HEK293 (cell line): ENCODE measurements at regions not wholly inside any gene's neighbourhood (a gene's known extent, or its start where the extent isn't known, plus 50 kb on each side); places are given as distances from the start of the nearest gene placed in this dataset.

Experiments used
- CTCF ChIA-PET: fragments of 350-600 bp; formaldehyde crosslinking; extraction: SDS; loops from one replicate; lab custom pipeline; 2021; ENCODE audit warnings: antibody characterized with exemption; lab: Yijun Ruan, JAX
- POLR2A ChIA-PET: fragments of 300-600 bp; formaldehyde crosslinking; extraction: SDS; loops from one replicate; lab custom pipeline; 2020; ENCODE audit warnings: antibody characterized with exemption, inconsistent platforms; lab: Yijun Ruan, JAX
- H3K27ac ChIP-seq: fragments of 200-500 bp; sonication (Bioruptor generic); 2 replicates; pipeline ENCODE4 v1.5.1; 2014; ENCODE audit warnings: low read depth, low read length, control low read depth, inconsistent platforms; ENCODE audit errors: extremely low read depth
- H3K36me3 ChIP-seq, 2 experiments: fragments of 200-500 bp in 1 of 2; sonication (Bioruptor generic) in 1 of 2; 1 replicate in 1 of 2; 2 replicates in 1 of 2; pipeline ENCODE4 v1.5.1; 2014 to 2017; ENCODE audit warnings: inconsistent platforms in 2 of 2, low read length in 2 of 2; ENCODE audit not compliant: control insufficient read depth in 2 of 2, insufficient read depth in 1 of 2
- H3K4me1 ChIP-seq: fragments of 200-500 bp; sonication (Bioruptor generic); 2 replicates; pipeline ENCODE4 v1.5.1; 2014; ENCODE audit warnings: mild to moderate bottlenecking, low read length, inconsistent platforms; ENCODE audit not compliant: control insufficient read depth, insufficient read depth
- H3K4me3 ChIP-seq: 2 replicates; pipeline ENCODE4 v1.5.1; 2011; ENCODE audit warnings: low read depth, mild to moderate bottlenecking, control low read depth, low read length, moderate library complexity
- H3K9me3 ChIP-seq: fragments of 200-500 bp; sonication (Bioruptor generic); 2 replicates; pipeline ENCODE4 v1.5.1; 2014; ENCODE audit warnings: low read depth, low read length, inconsistent platforms; ENCODE audit not compliant: control insufficient read depth, insufficient read depth
- BCL11A ChIP-seq: fragments of 450-650 bp; formaldehyde crosslinking; IDR thresholded peaks from 2 replicates; pipeline ENCODE4 v1.5.1; 2016; ENCODE audit warnings: low read depth, missing biosample characterization, missing genetic modification characterization
- GFI1B ChIP-seq: fragments of 450-650 bp; formaldehyde crosslinking; IDR thresholded peaks from 2 replicates; pipeline ENCODE4 v1.5.1; 2016; ENCODE audit warnings: missing biosample characterization, missing genetic modification characterization
- MYNN ChIP-seq: fragments of 450-650 bp; formaldehyde crosslinking; IDR thresholded peaks from 2 replicates; pipeline ENCODE4 v1.5.1; 2016; ENCODE audit warnings: missing biosample characterization, missing genetic modification characterization, borderline replicate concordance
- MZF1 ChIP-seq: fragments of 450-650 bp; formaldehyde crosslinking; IDR thresholded peaks from 2 replicates; pipeline ENCODE4 v1.5.1; 2017; ENCODE audit warnings: missing biosample characterization, missing genetic modification characterization, borderline replicate concordance
- ZNF112 ChIP-seq: fragments of 450-650 bp; formaldehyde crosslinking; IDR thresholded peaks from 2 replicates; pipeline ENCODE4 v1.5.0; 2017; ENCODE audit warnings: missing biosample characterization, missing genetic modification characterization
- ZNF114 ChIP-seq: fragments of 450-650 bp; formaldehyde crosslinking; IDR thresholded peaks from 2 replicates; pipeline ENCODE4 v1.5.0; 2017; ENCODE audit warnings: missing biosample characterization, missing genetic modification characterization
- ZNF155 ChIP-seq: fragments of 450-650 bp; formaldehyde crosslinking; IDR thresholded peaks from 2 replicates; pipeline ENCODE4 v1.5.1; 2016; ENCODE audit warnings: missing biosample characterization, missing genetic modification characterization
- ZNF16 ChIP-seq: fragments of 450-650 bp; formaldehyde crosslinking; IDR thresholded peaks from 2 replicates; pipeline ENCODE4 v1.5.1; 2016; ENCODE audit warnings: low read depth, missing biosample characterization, missing genetic modification characterization
- ZNF202 ChIP-seq: fragments of 450-650 bp; formaldehyde crosslinking; IDR thresholded peaks from 2 replicates; pipeline ENCODE4 v1.5.1; 2016; ENCODE audit warnings: missing biosample characterization, missing genetic modification characterization, borderline replicate concordance
- ZNF24 ChIP-seq: fragments of 450-650 bp; formaldehyde crosslinking; IDR thresholded peaks from 2 replicates; pipeline ENCODE4 v1.5.1; 2016; ENCODE audit warnings: missing biosample characterization, missing genetic modification characterization
- ZNF335 ChIP-seq: fragments of 450-650 bp; formaldehyde crosslinking; conservative IDR thresholded peaks from 2 replicates; pipeline ENCODE4 v1.5.1; 2016; ENCODE audit warnings: missing biosample characterization, missing genetic modification characterization
- ZNF354C ChIP-seq: fragments of 450-650 bp; formaldehyde crosslinking; IDR thresholded peaks from 2 replicates; pipeline ENCODE4 v1.5.1; 2016; ENCODE audit warnings: missing biosample characterization, missing genetic modification characterization, low read depth, borderline replicate concordance
- ZNF433 ChIP-seq: fragments of 450-650 bp; formaldehyde crosslinking; IDR thresholded peaks from 2 replicates; pipeline ENCODE4 v1.5.1; 2016; ENCODE audit warnings: missing biosample characterization, missing genetic modification characterization, low read depth
- ZNF544 ChIP-seq: fragments of 450-650 bp; formaldehyde crosslinking; IDR thresholded peaks from 2 replicates; pipeline ENCODE4 v1.5.0; 2017; ENCODE audit warnings: missing biosample characterization, missing genetic modification characterization
- ZNF560 ChIP-seq: fragments of 450-650 bp; formaldehyde crosslinking; IDR thresholded peaks from 2 replicates; pipeline ENCODE4 v1.5.1; 2017; ENCODE audit warnings: missing biosample characterization, missing genetic modification characterization, borderline replicate concordance
- ZNF670 ChIP-seq: fragments of 450-650 bp; formaldehyde crosslinking; IDR thresholded peaks from 2 replicates; pipeline ENCODE4 v1.5.1; 2016; ENCODE audit warnings: missing biosample characterization, missing genetic modification characterization, low read depth
- ZNF843 ChIP-seq: fragments of 450-650 bp; formaldehyde crosslinking; IDR thresholded peaks from 2 replicates; pipeline ENCODE4 v1.5.1; 2016; ENCODE audit warnings: missing biosample characterization, missing genetic modification characterization
- ZSCAN23 ChIP-seq: fragments of 450-650 bp; formaldehyde crosslinking; IDR thresholded peaks from 2 replicates; pipeline ENCODE4 v1.5.1; 2016; ENCODE audit warnings: missing biosample characterization, missing genetic modification characterization
- TF ChIP-seq, protein P1 (sequence below): fragments of 450-650 bp; formaldehyde crosslinking; conservative IDR thresholded peaks from 2 replicates; pipeline ENCODE4 v1.5.1; 2016; ENCODE audit warnings: low read depth, missing biosample characterization, missing genetic modification characterization

- CTCF ChIA-PET: no interaction called here
- Histone ChIP-seq H3K27ac (no peak overlapping the region), H3K4me3 (no peak overlapping the region), H3K4me1 (no peaks in the 10 kb centered on the region), H3K9me3 (no peaks in the 10 kb centered on the region), H3K36me3 (no peaks in the 10 kb centered on the region)
- POLR2A ChIA-PET: no interaction called here
- TF ChIP-seq ZNF544 (tag by site-specific recombination): no peak
- TF ChIP-seq, protein P1, sequence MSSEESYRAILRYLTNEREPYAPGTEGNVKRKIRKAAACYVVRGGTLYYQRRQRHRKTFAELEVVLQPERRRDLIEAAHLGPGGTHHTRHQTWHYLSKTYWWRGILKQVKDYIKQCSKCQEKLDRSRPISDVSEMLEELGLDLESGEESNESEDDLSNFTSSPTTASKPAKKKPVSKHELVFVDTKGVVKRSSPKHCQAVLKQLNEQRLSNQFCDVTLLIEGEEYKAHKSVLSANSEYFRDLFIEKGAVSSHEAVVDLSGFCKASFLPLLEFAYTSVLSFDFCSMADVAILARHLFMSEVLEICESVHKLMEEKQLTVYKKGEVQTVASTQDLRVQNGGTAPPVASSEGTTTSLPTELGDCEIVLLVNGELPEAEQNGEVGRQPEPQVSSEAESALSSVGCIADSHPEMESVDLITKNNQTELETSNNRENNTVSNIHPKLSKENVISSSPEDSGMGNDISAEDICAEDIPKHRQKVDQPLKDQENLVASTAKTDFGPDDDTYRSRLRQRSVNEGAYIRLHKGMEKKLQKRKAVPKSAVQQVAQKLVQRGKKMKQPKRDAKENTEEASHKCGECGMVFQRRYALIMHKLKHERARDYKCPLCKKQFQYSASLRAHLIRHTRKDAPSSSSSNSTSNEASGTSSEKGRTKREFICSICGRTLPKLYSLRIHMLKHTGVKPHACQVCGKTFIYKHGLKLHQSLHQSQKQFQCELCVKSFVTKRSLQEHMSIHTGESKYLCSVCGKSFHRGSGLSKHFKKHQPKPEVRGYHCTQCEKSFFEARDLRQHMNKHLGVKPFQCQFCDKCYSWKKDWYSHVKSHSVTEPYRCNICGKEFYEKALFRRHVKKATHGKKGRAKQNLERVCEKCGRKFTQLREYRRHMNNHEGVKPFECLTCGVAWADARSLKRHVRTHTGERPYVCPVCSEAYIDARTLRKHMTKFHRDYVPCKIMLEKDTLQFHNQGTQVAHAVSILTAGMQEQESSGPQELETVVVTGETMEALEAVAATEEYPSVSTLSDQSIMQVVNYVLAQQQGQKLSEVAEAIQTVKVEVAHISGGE (tag by site-specific recombination): no peak
- TF ChIP-seq MYNN (tag by site-specific recombination): no peak
- TF ChIP-seq, all 188 proteins: peak for 0
Measured at GRCh38 chr3:132963786-132964185, 74.4 kb upstream of the TMEM108 start.

GRCh38 chr3:132961991-132962390 is 76.2 kb upstream of the TMEM108 start:
- no peak for TF ChIP-seq ZNF16 (tag by site-specific recombination)
- TF ChIP-seq ZNF155 (tag by site-specific recombination): no peak
- no peak for TF ChIP-seq BCL11A (tag by site-specific recombination)
- TF ChIP-seq ZNF560 (tag by site-specific recombination): no peak
- TF ChIP-seq ZSCAN23 (tag by site-specific recombination): no peak
- no peak for TF ChIP-seq ZNF433
- no peak for TF ChIP-seq ZNF843
- TF ChIP-seq ZNF670: no peak
- TF ChIP-seq ZNF114 (tag by site-specific recombination): no peak
- no peak for TF ChIP-seq MZF1 (tag by site-specific recombination)
- TF ChIP-seq ZNF202: no peak
- no peak for TF ChIP-seq ZNF335
- CTCF ChIA-PET: no interaction called here
- no peaks in the 10 kb centered on the region for H3K9me3 ChIP-seq
- H3K36me3 ChIP-seq: no peaks in the 10 kb centered on the region
- no peak overlapping the region for H3K27ac ChIP-seq
- POLR2A ChIA-PET: no interaction called here
- no peak overlapping the region for H3K4me3 ChIP-seq
- H3K4me1 ChIP-seq: no peaks in the 10 kb centered on the region

DNA sequence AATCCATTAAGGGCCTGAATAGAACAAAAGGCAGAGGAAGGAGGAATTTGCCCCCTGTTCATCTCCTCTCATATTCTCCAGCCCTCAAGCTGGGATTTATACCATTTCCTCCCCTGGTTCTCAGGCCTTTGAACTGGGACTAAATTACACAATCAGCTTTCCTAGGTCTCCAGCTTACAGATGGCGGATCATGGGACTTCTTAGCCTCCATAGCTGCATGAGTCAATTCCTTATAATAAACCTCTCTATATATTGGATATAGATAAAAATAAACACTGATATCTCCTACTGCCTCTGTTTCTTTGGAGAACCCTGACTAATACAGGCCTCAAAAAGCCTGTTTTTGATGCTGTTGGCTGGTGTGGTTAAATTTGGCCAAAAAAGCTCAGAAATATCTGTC is 84.5 kb upstream of the TMEM108 start:
- H3K27ac ChIP-seq: no peak overlapping the region
- TF ChIP-seq ZNF112: no peak
- no peak for TF ChIP-seq ZNF24 (tag by site-specific recombination)
- no peak for TF ChIP-seq GFI1B
- TF ChIP-seq ZNF354C (tag by site-specific recombination): no peak
- CTCF ChIA-PET: no interaction called here
- no peak overlapping the region for H3K4me3 ChIP-seq
- H3K36me3 ChIP-seq: no peaks in the 10 kb centered on the region
- no peaks in the 10 kb centered on the region for H3K4me1 ChIP-seq
- no peaks in the 10 kb centered on the region for H3K9me3 ChIP-seq
- POLR2A ChIA-PET: no interaction called here
